Endothelial cell of hepatic sinusoid (primary cell): ENCODE measurements at regions not wholly inside any gene's neighbourhood (a gene's known extent, or its start where the extent isn't known, plus 50 kb on each side); places are given as distances from the start of the nearest gene placed in this dataset.

Experiments used
- in situ Hi-C: cut with HindIII; loops from 2 replicates; pipeline ENCODE4 v1.10.0; 2017; ENCODE audit warnings: low sequenced_read_pairs

GRCh38 chr2:219765231-219765911 is 137.9 kb downstream of the SLC4A3 start:
- in situ Hi-C loops = no loop called here

- in situ Hi-C loops = no loop called here
Observed at GRCh38 chr2:219766658-219767057, 139.2 kb downstream of the SLC4A3 start.

- in situ Hi-C loops = no loop called here
Observed at GRCh38 chr2:219769090-219769910, 141.9 kb downstream of the SLC4A3 start.

GRCh38 chr2:219772103-219772635 is 144.7 kb downstream of the SLC4A3 start:
- in situ Hi-C loops = no loop called here

- in situ Hi-C loops = no loop called here
Observed at GRCh38 chr2:219772697-219773096, 145.3 kb downstream of the SLC4A3 start.

GRCh38 chr2:219775506-219775905 is 148.1 kb downstream of the SLC4A3 start:
- in situ Hi-C loops = no loop called here

GRCh38 chr2:219777388-219777787 is 150.0 kb downstream of the SLC4A3 start:
- in situ Hi-C loops = no loop called here

GRCh38 chr2:219778189-219778588 is 150.8 kb downstream of the SLC4A3 start:
- in situ Hi-C loops = no loop called here

GRCh38 chr2:219782737-219783348 is 155.4 kb downstream of the SLC4A3 start:
- in situ Hi-C loops = no loop called here

- in situ Hi-C loops = no loop called here
Observed at GRCh38 chr2:219783359-219783975, 156.0 kb downstream of the SLC4A3 start.

- in situ Hi-C loops = no loop called here
Observed at GRCh38 chr2:219784178-219784577, 156.7 kb downstream of the SLC4A3 start.

GRCh38 chr2:219789476-219789875 is 162.0 kb downstream of the SLC4A3 start:
- in situ Hi-C loops = no loop called here

GRCh38 chr2:219792446-219792845 is 165.0 kb downstream of the SLC4A3 start:
- in situ Hi-C loops = no loop called here

GRCh38 chr2:219798430-219798829 is 171.0 kb downstream of the SLC4A3 start:
- in situ Hi-C loops = no loop called here

- in situ Hi-C loops = no loop called here
Observed at GRCh38 chr2:219803294-219803693, 175.9 kb downstream of the SLC4A3 start.

- in situ Hi-C loops = no loop called here
Observed at GRCh38 chr2:219810895-219811294, 183.5 kb downstream of the SLC4A3 start.

GRCh38 chr2:219812672-219813071 is 185.2 kb downstream of the SLC4A3 start:
- in situ Hi-C loops = no loop called here

GRCh38 chr2:219820767-219821166 is 193.3 kb downstream of the SLC4A3 start:
- in situ Hi-C loops = no loop called here

- in situ Hi-C loops = no loop called here
Observed at GRCh38 chr2:219823574-219823973, 196.1 kb downstream of the SLC4A3 start.

- in situ Hi-C loops = no loop called here
Observed at GRCh38 chr2:219824996-219825395, 197.6 kb downstream of the SLC4A3 start.

GRCh38 chr2:219828127-219828526 is 200.7 kb downstream of the SLC4A3 start:
- in situ Hi-C loops = no loop called here
